B cell (primary cell): ENCODE measurements at regions not wholly inside any gene's neighbourhood (a gene's known extent, or its start where the extent isn't known, plus 50 kb on each side); places are given as distances from the start of the nearest gene placed in this dataset.

Experiments
- CTCF ChIP-seq: fragments of 200-600 bp; IDR thresholded peaks from one replicate; pipeline ENCODE4 v1.8.0; 2022; ENCODE audit warnings: antibody characterized with exemption, mild to moderate bottlenecking
- EZH2 ChIP-seq: IDR thresholded peaks from 2 replicates; pipeline ENCODE4 v1.6.1; 2012; ENCODE audit warnings: borderline replicate concordance, low read depth, mild to moderate bottlenecking, moderate library complexity, low read length; ENCODE audit not compliant: insufficient read depth, poor library complexity, severe bottlenecking

- TF ChIP-seq EZH2: no peak
- TF ChIP-seq CTCF: no peak
Observed at GRCh38 chr17:21540502-21540901, 151.8 kb upstream of the KCNJ18 start.
